ENCODE measurements at regions not wholly inside any gene's neighbourhood (a gene's known extent, or its start where the extent isn't known, plus 50 kb on each side); places are given as distances from the start of the nearest gene placed in this dataset.

DNA sequence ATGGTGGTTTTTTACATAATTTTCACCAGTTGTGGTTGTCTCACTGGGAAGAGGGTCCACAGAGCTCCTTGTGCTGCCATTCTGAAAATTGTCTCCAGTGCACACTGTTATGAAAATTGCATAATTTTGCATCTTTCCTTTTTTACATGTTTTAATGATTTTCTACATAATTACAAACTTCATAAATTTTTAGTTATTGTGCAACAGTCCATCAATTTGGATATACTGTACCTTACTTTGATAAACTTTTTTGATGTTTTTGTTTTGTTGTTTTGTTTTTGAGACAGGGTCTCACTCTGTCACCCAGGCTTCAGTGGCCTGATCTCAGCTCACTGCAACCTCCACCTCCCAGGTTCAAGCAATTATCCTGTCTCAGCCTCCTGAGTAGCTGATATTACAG is 70.6 kb upstream of the AUTS2 start (continued):
- TF ChIP-seq, protein P1, sequence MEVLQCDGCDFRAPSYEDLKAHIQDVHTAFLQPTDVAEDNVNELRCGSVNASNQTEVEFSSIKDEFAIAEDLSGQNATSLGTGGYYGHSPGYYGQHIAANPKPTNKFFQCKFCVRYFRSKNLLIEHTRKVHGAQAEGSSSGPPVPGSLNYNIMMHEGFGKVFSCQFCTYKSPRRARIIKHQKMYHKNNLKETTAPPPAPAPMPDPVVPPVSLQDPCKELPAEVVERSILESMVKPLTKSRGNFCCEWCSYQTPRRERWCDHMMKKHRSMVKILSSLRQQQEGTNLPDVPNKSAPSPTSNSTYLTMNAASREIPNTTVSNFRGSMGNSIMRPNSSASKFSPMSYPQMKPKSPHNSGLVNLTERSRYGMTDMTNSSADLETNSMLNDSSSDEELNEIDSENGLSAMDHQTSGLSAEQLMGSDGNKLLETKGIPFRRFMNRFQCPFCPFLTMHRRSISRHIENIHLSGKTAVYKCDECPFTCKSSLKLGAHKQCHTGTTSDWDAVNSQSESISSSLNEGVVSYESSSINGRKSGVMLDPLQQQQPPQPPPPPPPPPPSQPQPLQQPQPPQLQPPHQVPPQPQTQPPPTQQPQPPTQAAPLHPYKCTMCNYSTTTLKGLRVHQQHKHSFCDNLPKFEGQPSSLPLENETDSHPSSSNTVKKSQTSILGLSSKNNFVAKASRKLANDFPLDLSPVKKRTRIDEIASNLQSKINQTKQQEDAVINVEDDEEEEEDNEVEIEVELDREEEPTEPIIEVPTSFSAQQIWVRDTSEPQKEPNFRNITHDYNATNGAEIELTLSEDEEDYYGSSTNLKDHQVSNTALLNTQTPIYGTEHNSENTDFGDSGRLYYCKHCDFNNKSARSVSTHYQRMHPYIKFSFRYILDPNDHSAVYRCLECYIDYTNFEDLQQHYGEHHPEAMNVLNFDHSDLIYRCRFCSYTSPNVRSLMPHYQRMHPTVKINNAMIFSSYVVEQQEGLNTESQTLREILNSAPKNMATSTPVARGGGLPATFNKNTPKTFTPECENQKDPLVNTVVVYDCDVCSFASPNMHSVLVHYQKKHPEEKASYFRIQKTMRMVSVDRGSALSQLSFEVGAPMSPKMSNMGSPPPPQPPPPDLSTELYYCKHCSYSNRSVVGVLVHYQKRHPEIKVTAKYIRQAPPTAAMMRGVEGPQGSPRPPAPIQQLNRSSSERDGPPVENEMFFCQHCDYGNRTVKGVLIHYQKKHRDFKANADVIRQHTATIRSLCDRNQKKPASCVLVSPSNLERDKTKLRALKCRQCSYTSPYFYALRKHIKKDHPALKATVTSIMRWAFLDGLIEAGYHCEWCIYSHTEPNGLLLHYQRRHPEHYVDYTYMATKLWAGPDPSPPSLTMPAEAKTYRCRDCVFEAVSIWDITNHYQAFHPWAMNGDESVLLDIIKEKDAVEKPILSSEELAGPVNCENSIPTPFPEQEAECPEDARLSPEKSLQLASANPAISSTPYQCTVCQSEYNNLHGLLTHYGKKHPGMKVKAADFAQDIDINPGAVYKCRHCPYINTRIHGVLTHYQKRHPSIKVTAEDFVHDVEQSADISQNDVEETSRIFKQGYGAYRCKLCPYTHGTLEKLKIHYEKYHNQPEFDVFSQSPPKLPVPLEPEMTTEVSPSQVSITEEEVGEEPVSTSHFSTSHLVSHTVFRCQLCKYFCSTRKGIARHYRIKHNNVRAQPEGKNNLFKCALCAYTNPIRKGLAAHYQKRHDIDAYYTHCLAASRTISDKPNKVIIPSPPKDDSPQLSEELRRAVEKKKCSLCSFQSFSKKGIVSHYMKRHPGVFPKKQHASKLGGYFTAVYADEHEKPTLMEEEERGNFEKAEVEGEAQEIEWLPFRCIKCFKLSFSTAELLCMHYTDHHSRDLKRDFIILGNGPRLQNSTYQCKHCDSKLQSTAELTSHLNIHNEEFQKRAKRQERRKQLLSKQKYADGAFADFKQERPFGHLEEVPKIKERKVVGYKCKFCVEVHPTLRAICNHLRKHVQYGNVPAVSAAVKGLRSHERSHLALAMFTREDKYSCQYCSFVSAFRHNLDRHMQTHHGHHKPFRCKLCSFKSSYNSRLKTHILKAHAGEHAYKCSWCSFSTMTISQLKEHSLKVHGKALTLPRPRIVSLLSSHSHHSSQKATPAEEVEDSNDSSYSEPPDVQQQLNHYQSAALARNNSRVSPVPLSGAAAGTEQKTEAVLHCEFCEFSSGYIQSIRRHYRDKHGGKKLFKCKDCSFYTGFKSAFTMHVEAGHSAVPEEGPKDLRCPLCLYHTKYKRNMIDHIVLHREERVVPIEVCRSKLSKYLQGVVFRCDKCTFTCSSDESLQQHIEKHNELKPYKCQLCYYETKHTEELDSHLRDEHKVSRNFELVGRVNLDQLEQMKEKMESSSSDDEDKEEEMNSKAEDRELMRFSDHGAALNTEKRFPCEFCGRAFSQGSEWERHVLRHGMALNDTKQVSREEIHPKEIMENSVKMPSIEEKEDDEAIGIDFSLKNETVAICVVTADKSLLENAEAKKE (CRISPR knock-in tag; IDR thresholded peaks at IDR 0.05): no peak
- TF ChIP-seq CREB1 (CRISPR knock-in tag; IDR thresholded peaks at IDR 0.05; ENCODE audit: low read depth) (no peak), NANOG (IDR thresholded peaks at IDR 0.05; ENCODE audit: borderline replicate concordance) (no peak)

DNA sequence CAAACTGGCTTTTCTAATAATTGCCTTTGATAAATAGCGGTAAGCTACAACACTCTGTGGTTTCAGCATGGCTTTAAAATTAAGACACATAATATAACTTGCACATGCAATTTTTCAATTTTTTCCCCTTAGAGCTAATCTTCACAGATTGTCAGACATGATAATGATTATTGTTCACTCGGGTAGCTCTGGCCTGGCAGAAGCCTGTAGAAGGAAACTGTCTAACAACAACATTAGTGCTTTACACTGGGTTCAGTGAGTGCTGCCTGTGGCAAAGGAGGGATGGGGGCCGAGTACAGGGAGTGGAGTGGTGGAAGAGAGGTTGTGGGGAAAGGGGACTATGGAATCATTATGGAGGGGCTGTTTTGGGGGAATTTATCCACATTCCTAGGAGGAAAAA is 67.2 kb upstream of the AUTS2 start:
- Mint-ChIP-seq H3K4me1 (peaks cover 9% of the 10 kb centered on the region), H3K27me3 (ENCODE audit: insufficient read depth, low read depth, poor library complexity) (peaks cover 16% of the 10 kb centered on the region), H3K4me3 (no peak overlapping the region), H3K9me3 (peaks cover 2% of the 10 kb centered on the region; the same call in 2 of the 3 replicates), H3K36me3 (ENCODE audit: low read depth) (no peaks in the 10 kb centered on the region), H3K27ac (no peak overlapping the region)
- no peaks in the 10 kb centered on the region for H3K36me3 ChIP-seq (ENCODE audit: insufficient read depth)
- no peak overlapping the region for H3K27ac ChIP-seq (ENCODE audit: low read depth)
- H3K79me2 ChIP-seq (replicated peaks; ENCODE audit: insufficient read depth): no peaks in the 10 kb centered on the region
- H3K4me1 ChIP-seq (ENCODE audit: insufficient read depth): peaks cover 6% of the 10 kb centered on the region; the same call in 1 of the 2 replicates
- no peaks in the 10 kb centered on the region for H3K27me3 ChIP-seq (ENCODE audit: insufficient read depth)
- no peak for TF ChIP-seq CREB1 (CRISPR knock-in tag; IDR thresholded peaks at IDR 0.05; ENCODE audit: low read depth)
- TF ChIP-seq EZH2 (IDR thresholded peaks at IDR 0.05; ENCODE audit: low read depth, unreplicated experiment): no peak
- ATAC-seq (no peak), DNase-seq (ENCODE audit: low spot score) (no peak)
- no peaks in the 10 kb centered on the region for H3K9me2 ChIP-seq (ENCODE audit: insufficient read depth)
- H4K20me1 ChIP-seq (replicated peaks; ENCODE audit: insufficient read depth): no peaks in the 10 kb centered on the region
- no peaks in the 10 kb centered on the region for H3F3A ChIP-seq (replicated peaks; ENCODE audit: low read depth)
- H3K4me3 ChIP-seq: no peak overlapping the region
- H2AFZ ChIP-seq: no peak overlapping the region
- no peak overlapping the region for H3K4me2 ChIP-seq
